C4-2B (cell line): ENCODE measurements at regions not wholly inside any gene's neighbourhood (a gene's known extent, or its start where the extent isn't known, plus 50 kb on each side); places are given as distances from the start of the nearest gene placed in this dataset.

Source experiments
- CTCF ChIP-seq: fragments of 450-650 bp; conservative IDR thresholded peaks from 2 replicates; pipeline ENCODE4 v1.5.1; 2017; ENCODE audit warnings: mild to moderate bottlenecking
- ZFX ChIP-seq: fragments of 450-650 bp; IDR thresholded peaks from 2 replicates; pipeline ENCODE4 v1.6.1; 2017

GRCh38 chr2:79373358-79374130 is 139.3 kb upstream of the CTNNA2 start:
- TF ChIP-seq CTCF (no peak), ZFX (no peak)
